ENCODE measurements at regions not wholly inside any gene's neighbourhood (a gene's known extent, or its start where the extent isn't known, plus 50 kb on each side); places are given as distances from the start of the nearest gene placed in this dataset.

- no peak for DNase-seq (ENCODE audit: low read depth)
Observed at GRCh38 chr7:28293527-28293835, 112.9 kb upstream of the JAZF1 start.

- DNase-seq (ENCODE audit: low read depth) = peak; percentile 44
Observed at GRCh38 chr7:28296571-28297483, 115.5 kb upstream of the CREB5 start.

DNA sequence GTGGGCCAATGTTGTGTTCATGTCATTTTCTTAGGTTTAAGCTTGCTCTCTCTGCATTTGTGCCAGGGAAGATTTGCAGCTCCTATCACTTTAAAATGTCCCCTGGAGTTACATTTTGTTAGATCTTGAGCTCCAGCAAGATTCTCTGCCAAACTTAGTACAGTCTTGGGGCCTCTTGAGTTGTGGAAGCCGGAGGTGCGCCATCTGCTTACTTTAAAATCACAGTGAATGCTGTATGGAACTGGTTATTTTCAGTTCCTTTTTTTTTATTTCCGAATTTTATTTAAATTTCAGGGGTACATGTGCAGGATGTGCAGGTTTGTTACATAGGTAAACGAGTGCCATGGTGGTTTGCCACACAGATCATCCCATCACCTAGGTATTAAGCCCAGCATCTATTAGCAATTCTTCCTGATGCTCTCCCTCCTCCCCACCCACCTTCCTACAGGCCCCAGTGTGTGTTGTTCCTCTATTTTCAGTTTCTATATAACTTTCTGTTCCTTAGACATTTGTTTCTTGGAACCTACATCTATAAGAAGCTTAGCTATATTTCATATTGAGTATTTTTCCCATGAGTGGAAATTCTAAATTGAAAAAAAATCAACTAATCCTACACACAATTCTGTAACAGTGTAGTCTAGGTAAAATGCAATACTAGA, 114.4 kb upstream of the CREB5 start:
- DNase-seq (ENCODE audit: low read depth) = no peak

GRCh38 chr7:28298870-28299518, 113.3 kb upstream of the CREB5 start:
- no peak for DNase-seq (ENCODE audit: low read depth)

DNA sequence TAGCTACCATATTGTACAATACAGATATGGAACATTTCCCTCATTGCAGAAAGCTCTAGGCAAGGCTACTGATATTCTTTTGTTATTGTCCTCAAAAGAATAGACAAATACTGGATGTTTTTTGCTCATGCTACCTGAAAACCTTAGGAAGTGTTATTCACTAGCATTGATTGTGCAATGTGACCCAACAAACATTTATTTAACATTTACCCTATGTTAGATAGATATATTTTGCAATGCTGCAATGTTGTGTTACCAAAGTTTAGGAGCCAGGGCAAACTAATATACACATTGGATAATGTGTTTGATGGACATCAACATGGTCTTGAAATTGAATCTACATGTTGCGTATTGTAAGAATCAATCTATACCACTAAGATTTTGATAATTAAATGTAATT, 112.8 kb upstream of the CREB5 start:
- DNase-seq (ENCODE audit: low read depth) = no peak

- no peak for DNase-seq (ENCODE audit: low read depth)
Observed at GRCh38 chr7:28300488-28300887, 111.8 kb upstream of the CREB5 start.

GRCh38 chr7:28301148-28301641, 111.1 kb upstream of the CREB5 start:
- DNase-seq (ENCODE audit: low read depth) = no peak

DNA sequence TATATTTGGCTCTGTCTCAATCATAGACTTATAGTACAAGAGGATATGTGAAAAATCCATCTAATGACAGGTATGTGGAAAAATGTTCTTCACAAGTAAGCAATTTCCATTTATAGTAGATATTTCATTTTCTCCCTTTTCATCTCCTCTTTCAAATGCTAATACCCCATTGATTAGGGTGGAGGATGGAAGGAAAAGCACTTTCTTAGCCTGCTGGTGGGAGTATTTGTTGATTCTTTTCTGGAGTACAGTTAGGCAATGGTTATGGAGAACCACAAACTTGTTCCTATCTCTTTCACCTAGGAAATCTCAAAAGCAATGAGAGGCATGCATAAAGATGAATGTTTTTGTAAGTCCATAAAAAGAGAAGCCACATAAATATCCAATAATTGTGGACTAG, 108.0 kb upstream of the CREB5 start:
- no peak for DNase-seq (ENCODE audit: low read depth)

DNA sequence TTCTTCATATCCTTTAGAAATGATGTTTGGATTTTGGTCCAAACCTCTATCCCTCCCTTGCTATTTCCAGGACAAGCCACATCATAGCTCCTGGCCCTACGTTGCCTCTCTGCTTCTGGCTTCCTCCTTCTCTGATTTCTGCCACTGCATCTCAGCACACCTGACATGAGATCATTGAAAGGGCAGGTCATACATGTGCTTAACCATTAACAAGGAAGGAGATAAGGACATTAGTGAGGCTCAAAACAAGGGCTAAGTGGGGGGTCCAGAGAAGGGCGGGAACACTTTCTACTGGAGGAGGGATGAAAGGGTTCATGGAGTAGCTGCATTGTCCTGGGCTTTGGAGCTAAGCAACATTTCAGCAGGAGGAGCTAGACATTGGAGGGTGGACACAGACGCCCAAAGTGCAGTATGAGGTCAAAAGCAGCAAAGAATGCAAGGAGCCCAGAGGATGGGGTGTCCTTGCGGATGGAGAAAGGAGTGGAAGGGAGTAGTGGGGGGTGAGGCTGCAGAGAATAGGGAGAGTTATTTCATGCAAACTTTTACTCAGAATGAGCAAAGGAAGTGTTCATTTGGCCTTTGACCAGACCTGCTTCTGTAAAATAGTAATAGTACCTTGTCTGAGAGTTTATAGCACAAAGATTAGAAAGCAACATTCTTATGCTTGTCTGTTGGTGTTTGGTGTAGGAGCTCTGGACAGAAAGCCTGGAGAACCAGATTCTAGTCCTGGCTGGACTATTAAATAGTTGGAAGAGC, 102.4 kb upstream of the CREB5 start:
- DNase-seq (ENCODE audit: low read depth) = no peak

- DNase-seq (ENCODE audit: low read depth) = no peak
Observed at GRCh38 chr7:28310460-28310848, 101.9 kb upstream of the CREB5 start.

- DNase-seq (ENCODE audit: low read depth) = no peak
Observed at GRCh38 chr7:28311670-28312069, 100.6 kb upstream of the CREB5 start.

DNA sequence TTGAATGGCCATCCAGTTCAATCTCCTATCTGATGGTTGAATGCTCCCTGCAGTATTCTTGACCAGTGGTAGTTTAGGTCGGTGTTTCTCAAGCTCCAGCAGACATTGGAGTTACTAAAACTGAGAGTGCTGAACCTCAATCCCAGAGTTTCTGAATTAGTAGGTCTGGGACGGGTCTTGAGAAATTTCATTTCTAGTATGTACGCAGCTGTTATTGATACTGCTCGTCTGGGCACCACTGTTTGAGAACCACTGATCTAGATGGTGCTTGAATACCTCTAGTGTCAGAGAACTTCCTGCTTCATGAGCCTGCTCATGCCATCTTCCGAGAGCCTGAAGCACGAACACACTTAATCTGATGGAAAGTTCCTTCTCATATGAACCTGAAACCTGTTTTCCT, 99.4 kb upstream of the CREB5 start:
- no peak for DNase-seq (ENCODE audit: low read depth)

DNA sequence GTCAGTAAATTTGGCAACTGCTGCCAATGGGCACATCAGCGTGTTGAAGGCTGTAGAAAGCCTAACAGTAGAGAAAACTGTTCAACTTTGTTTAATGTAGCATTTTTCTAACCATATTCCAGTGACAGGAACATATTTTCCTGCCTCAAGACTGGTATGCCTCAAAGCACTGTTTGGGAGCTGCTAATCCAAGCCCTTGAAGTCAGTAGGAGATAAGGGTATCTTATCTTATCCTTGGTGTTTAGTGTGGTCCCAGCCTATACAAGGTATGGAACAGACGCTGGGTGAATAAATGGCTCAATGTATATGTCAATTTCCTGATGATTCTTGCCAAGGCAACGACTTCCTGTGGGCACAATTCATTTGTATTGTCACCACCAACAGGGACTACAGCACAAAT, 97.5 kb upstream of the CREB5 start:
- DNase-seq (ENCODE audit: low read depth) = no peak

- DNase-seq (ENCODE audit: low read depth) = no peak
Observed at GRCh38 chr7:28315565-28316410, 96.5 kb upstream of the CREB5 start.

DNA sequence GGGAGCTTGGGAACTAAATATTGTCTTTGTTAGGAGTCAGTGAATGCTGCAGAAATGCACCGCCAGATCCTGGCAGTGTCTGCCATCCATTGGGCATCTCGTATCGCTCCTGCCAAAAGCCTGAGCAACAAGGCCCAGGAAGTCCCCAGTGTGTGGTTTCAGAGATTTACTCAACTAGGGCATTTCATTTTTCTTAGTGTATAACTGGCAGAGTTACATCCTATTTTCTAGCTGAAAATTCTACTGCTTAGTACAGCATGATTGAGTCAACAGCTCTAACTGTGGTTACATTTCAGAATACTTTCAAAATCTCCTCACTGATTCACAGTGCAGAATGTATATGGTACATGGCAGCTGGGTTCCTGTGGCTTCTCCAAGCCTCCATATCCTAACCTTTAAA, 95.8 kb upstream of the CREB5 start:
- no peak for DNase-seq (ENCODE audit: low read depth)

DNA sequence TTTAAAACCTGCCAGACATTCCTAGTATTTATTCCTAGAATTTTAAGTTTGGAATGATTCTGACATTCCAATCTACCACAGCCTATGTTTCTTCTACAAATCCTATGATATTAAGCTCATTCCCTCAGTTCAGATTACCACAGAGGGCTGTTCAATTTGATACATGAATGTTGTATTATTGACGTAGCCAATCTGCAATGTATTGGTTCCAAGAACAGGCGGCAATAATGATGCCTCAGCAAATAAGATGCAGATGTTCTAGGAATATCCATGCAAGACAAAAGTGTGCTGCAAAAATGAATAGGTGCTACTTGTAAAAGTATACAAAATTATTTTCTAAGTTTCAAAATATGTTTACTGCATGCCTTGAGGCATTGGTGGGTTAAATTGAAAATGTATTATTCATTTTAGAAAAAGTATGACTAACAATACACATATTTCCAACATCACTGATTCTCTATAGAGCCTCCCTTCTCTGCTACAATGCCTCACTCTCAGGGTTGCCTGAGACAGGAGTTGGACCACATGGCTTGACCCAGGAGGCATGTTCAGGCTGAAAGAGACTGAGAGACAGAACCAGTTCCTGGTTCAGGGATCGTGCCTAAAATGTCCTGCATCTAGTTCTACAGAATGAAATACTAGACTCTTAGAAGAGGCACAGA, 94.1 kb upstream of the CREB5 start:
- no peak for DNase-seq (ENCODE audit: low read depth)

- DNase-seq (ENCODE audit: low read depth) = no peak
Observed at GRCh38 chr7:28323833-28324232, 88.5 kb upstream of the CREB5 start.

- DNase-seq (ENCODE audit: low read depth) = no peak
Observed at GRCh38 chr7:28328146-28328545, 84.2 kb upstream of the CREB5 start.

- no peak for DNase-seq (ENCODE audit: low read depth)
Observed at GRCh38 chr7:28328822-28329660, 83.3 kb upstream of the CREB5 start.

Data from activated T-cell treated with anti-CD3 and anti-CD28 coated beads for 48 hours (primary cell).